Activated naive CD4-positive, alpha-beta T cell treated with anti-CD3 and anti-CD28 coated beads for 36 hours (primary cell): ENCODE measurements at regions not wholly inside any gene's neighbourhood (a gene's known extent, or its start where the extent isn't known, plus 50 kb on each side); places are given as distances from the start of the nearest gene placed in this dataset.

Source experiments
- CTCF ChIA-PET: fragments of 350-600 bp; sonication (Branson Sonifier 250); formaldehyde crosslinking; loops from one replicate; lab custom pipeline; 2021; ENCODE audit warnings: antibody characterized with exemption; lab: Charles Lee
- DNase-seq: peaks from one replicate; pipeline ENCODE4 v3.0.0-alpha.2; 2020
- H3K27ac Mint-ChIP-seq: one replicate; pipeline ENCODE4 v1.8.0; 2021; ENCODE audit warnings: mild to moderate bottlenecking, mixed read lengths
- H3K27me3 Mint-ChIP-seq: one replicate; pipeline ENCODE4 v1.8.0; 2021; ENCODE audit warnings: low read depth, mixed read lengths
- H3K36me3 Mint-ChIP-seq: one replicate; pipeline ENCODE4 v1.8.0; 2021; ENCODE audit warnings: low read depth, mixed read lengths
- H3K4me1 Mint-ChIP-seq: one replicate; pipeline ENCODE4 v1.8.0; 2021; ENCODE audit warnings: low read depth, mixed read lengths
- H3K4me3 Mint-ChIP-seq: one replicate; pipeline ENCODE4 v1.8.0; 2021; ENCODE audit warnings: mild to moderate bottlenecking, moderate library complexity, mixed read lengths
- H3K9me3 Mint-ChIP-seq: one replicate; pipeline ENCODE4 v1.8.0; 2021; ENCODE audit warnings: mixed read lengths
- intact Hi-C: fragments of 100-400 bp; cut with micrococcal nuclease; formaldehyde crosslinking; loops from one replicate; pipeline ENCODE4 v1.15.1; 2023

DNA sequence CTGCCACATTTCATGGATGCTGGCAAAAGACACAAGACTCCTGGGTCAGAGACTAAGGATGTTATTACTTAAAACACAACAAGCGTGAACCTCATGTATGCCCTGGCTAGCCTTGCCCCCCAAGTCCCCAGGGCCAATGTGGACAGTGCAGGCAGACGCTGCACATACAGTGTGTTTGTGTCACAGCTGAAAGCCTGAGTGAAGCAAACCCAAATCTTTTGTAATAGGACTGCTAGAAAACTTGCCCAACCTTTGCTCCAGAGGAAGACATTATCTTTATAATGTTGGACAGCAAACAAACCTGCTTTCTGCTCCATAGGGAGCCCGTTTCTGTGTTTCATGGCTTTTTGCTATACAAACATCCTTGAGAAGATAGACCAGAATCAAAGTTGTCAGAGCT is 282.0 kb upstream of the RORA start:
- H3K36me3 Mint-ChIP-seq = no peaks in the 10 kb centered on the region
- DNase-seq = no peak
- intact Hi-C loops = no loop called here
- H3K27ac Mint-ChIP-seq = no peak overlapping the region
- CTCF ChIA-PET = no interaction called here
- no peaks in the 10 kb centered on the region for H3K4me1 Mint-ChIP-seq
- H3K9me3 Mint-ChIP-seq = no peaks in the 10 kb centered on the region
- H3K4me3 Mint-ChIP-seq = no peak overlapping the region
- peaks cover 23% of the 10 kb centered on the region for H3K27me3 Mint-ChIP-seq

DNA sequence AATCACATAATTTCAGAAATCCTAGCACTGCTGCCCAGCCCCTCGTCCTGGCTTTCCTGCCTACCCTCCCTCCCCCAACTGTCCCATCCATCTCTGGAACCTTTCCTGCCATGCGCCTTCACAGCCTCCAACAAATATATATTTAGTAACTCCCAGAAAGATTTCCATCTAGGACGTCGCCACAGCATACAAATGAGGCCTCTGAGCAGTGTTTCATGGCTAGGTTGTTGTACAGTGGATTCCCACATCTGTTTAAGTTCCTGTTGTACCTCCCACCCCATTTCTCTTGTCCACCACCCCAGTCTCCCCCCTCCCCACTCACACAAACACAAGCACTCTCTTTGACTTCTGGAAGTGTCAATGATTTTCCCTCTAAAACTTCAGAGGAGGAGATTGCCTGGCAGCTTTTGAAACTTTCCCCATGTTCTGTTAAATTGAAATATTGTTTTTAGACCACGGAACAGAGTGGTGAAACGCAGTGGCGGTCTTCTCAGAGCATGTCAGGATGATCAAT is 280.3 kb upstream of the RORA start:
- H3K27me3 Mint-ChIP-seq = peaks cover 25% of the 10 kb centered on the region
- H3K4me3 Mint-ChIP-seq = no peak overlapping the region
- intact Hi-C loops = no loop called here
- no peak overlapping the region for H3K27ac Mint-ChIP-seq
- no peaks in the 10 kb centered on the region for H3K4me1 Mint-ChIP-seq
- H3K9me3 Mint-ChIP-seq = no peaks in the 10 kb centered on the region
- CTCF ChIA-PET = no interaction called here
- no peak for DNase-seq
- no peaks in the 10 kb centered on the region for H3K36me3 Mint-ChIP-seq

- no peak overlapping the region for H3K27ac Mint-ChIP-seq
- no peaks in the 10 kb centered on the region for H3K36me3 Mint-ChIP-seq
- H3K4me1 Mint-ChIP-seq = no peaks in the 10 kb centered on the region
- H3K27me3 Mint-ChIP-seq = peaks cover 30% of the 10 kb centered on the region
- CTCF ChIA-PET = no interaction called here
- DNase-seq = no peak
- H3K9me3 Mint-ChIP-seq = no peaks in the 10 kb centered on the region
- H3K4me3 Mint-ChIP-seq = no peak overlapping the region
- intact Hi-C loops = no loop called here
Observed at GRCh38 chr15:61503383-61503969, 274.4 kb upstream of the RORA start.

DNA sequence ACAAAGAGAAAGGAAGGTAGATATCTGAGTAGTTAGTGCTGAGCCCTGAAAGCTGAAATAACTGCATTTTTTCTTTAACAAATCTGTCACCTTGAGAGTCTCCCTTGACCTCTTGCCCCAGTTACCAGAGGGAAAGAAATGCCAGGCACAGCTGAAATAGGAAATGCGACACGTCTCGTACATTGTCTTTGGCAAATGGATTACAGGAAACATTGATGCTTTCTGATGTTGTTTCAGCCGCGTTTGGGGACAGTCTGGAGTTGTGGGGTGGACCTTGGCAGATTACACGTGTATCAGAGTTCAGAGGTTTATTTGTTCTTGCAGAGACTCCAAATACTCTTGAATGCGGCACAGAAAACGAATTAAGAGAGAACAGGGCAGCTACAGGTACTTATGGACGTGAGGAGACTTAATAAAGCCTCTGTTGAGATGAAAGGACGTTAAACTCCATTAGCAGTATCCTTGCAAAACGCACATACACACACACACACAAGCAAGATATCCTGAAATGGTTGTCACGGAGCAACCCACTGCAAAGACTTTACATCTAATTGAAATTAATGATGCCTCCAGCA is 272.8 kb upstream of the RORA start:
- Mint-ChIP-seq H3K27me3 (peaks cover 28% of the 10 kb centered on the region), H3K4me1 (no peaks in the 10 kb centered on the region), H3K4me3 (no peak overlapping the region), H3K27ac (no peak overlapping the region), H3K9me3 (no peaks in the 10 kb centered on the region), H3K36me3 (no peaks in the 10 kb centered on the region)
- intact Hi-C loops = no loop called here
- CTCF ChIA-PET = interaction anchor here (0.8 kb wide), 1 partner anchor 258 kb away, joined by 3 read pairs; no protein-coding TSS in a partner anchor
- DNase-seq = no peak

DNA sequence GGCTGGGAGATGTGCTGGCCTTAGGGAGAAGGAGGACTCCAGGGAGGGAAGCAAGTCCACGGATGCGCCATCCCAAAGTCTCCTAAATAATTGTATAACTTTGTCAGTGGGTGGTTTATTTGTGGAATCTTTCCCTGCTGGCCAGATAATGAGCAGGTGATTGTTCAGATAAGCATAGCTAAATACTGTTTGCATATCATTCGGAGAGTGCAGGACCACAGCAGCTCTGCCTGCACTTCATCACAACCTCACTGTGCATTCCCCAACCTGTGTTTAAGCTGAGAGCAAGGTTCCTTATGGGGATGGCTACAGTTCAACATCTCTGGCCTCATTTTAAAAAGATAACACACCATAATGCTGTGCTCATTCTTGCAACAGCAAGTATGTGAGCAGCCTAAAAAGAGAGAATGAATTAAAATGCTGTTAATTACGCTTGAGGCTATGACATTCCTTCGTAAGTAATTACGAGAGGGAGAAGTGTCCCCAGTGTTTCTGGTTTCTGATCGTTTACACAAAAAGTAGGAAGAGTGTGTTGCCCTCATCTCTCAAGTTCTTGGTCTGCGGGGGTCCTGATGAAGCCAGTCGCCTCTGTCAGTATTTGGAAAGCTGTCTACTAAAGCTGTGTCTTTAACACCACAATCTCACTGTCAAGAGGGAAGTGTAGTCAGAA is 272.0 kb upstream of the RORA start:
- Mint-ChIP-seq H3K9me3 (no peaks in the 10 kb centered on the region), H3K4me1 (no peaks in the 10 kb centered on the region), H3K27me3 (peaks cover 28% of the 10 kb centered on the region), H3K4me3 (no peak overlapping the region), H3K36me3 (no peaks in the 10 kb centered on the region), H3K27ac (no peak overlapping the region)
- no peak for DNase-seq
- CTCF ChIA-PET = no interaction called here
- intact Hi-C loops = no loop called here

DNA sequence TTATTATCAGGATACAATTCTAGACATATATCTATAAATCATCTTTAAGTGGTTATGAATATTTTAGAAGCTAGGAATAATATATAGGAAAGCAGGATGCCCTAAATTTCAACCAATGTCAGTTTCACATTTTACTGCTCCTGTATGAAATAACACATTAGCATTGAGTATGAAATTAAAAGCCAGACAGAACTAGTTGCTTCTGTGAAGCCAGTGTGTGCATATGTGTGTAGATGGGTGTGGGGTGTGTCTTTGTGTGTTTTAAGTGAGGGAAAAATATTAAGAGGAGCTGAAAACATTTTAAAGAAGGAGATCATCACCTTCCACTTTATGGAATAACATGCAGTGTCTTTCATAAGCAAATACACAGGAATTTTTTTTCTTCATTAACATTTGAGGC is 271.4 kb upstream of the RORA start:
- H3K9me3 Mint-ChIP-seq = no peaks in the 10 kb centered on the region
- H3K4me1 Mint-ChIP-seq = no peaks in the 10 kb centered on the region
- peaks cover 28% of the 10 kb centered on the region for H3K27me3 Mint-ChIP-seq
- CTCF ChIA-PET = no interaction called here
- no peak for DNase-seq
- no peak overlapping the region for H3K4me3 Mint-ChIP-seq
- no peak overlapping the region for H3K27ac Mint-ChIP-seq
- intact Hi-C loops = no loop called here
- H3K36me3 Mint-ChIP-seq = no peaks in the 10 kb centered on the region

DNA sequence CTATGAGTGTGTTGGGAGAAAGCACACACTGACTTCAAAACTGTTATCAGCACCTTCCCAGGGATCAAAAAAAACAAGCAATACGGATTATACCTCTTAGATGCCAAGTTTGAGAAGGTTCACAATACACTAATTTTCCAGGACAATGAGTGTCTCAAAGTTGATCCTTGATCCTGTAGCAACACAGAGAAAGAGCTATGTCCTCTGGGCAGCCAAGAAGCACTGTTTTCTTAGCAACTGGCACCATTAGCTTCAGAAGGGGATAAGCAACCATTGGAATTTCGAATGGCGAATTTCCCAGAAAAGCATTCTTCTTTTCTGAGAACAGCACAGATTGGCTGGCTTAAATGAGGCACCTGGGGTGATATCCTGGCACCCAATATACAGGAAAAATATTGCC is 270.3 kb upstream of the RORA start:
- no peak for DNase-seq
- H3K4me1 Mint-ChIP-seq = no peaks in the 10 kb centered on the region
- CTCF ChIA-PET = no interaction called here
- H3K27me3 Mint-ChIP-seq = peaks cover 28% of the 10 kb centered on the region
- H3K4me3 Mint-ChIP-seq = no peak overlapping the region
- intact Hi-C loops = no loop called here
- H3K9me3 Mint-ChIP-seq = no peaks in the 10 kb centered on the region
- H3K36me3 Mint-ChIP-seq = no peaks in the 10 kb centered on the region
- no peak overlapping the region for H3K27ac Mint-ChIP-seq

- intact Hi-C loops = no loop called here
- Mint-ChIP-seq H3K4me3 (no peak overlapping the region), H3K9me3 (no peaks in the 10 kb centered on the region), H3K27me3 (peaks cover 16% of the 10 kb centered on the region), H3K36me3 (no peaks in the 10 kb centered on the region), H3K27ac (no peak overlapping the region), H3K4me1 (no peaks in the 10 kb centered on the region)
- CTCF ChIA-PET = interaction anchor here (0.6 kb wide), 1 partner anchor 511 kb away, joined by 4 read pairs; no protein-coding TSS in a partner anchor
- no peak for DNase-seq
Observed at GRCh38 chr15:61489571-61489970, 260.5 kb upstream of the RORA start.

DNA sequence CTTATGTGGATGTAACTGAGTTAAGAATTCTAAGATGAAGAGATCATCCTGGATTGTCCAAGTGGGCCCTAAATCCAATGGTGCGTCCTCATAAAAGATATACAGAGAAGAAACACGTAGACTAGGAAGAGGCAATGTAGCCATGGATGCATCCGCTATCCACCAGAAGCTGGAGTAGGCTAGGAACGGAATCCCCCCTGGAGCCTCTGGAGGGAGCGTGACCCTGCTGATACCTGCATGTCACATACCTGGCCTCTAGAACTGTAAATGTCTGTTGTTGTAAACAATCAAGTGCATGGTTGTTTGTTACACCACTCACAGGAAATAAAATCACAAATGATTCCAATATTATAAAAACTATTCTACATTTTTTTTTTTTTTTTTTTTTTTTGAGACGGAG is 254.5 kb upstream of the RORA start:
- Mint-ChIP-seq H3K9me3 (no peaks in the 10 kb centered on the region), H3K27me3 (peaks cover 30% of the 10 kb centered on the region), H3K4me3 (no peak overlapping the region), H3K4me1 (no peaks in the 10 kb centered on the region), H3K27ac (no peak overlapping the region), H3K36me3 (no peaks in the 10 kb centered on the region)
- CTCF ChIA-PET = no interaction called here
- intact Hi-C loops = no loop called here
- DNase-seq = no peak

DNA sequence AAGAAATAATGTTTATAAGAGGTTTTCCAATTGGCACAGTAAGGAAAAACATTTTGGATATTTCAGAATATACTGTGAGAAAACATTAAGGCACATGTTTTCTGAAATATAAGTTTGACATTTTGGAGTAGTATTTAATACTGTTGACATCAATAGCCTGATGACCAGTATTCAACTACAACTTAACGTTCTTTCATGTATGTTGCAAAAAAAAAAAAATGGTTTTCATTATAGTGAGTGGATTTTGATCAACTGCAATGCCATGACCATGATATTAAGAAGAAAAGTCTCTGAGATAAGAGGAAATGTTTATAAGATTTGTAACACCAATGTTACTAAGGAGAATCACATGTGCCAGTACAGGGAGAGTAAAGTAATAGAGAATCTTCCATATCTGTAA is 252.8 kb upstream of the RORA start:
- H3K9me3 Mint-ChIP-seq = no peaks in the 10 kb centered on the region
- CTCF ChIA-PET = no interaction called here
- H3K4me1 Mint-ChIP-seq = no peaks in the 10 kb centered on the region
- intact Hi-C loops = no loop called here
- no peak overlapping the region for H3K4me3 Mint-ChIP-seq
- H3K27ac Mint-ChIP-seq = no peak overlapping the region
- no peaks in the 10 kb centered on the region for H3K36me3 Mint-ChIP-seq
- H3K27me3 Mint-ChIP-seq = peaks cover 24% of the 10 kb centered on the region
- no peak for DNase-seq

DNA sequence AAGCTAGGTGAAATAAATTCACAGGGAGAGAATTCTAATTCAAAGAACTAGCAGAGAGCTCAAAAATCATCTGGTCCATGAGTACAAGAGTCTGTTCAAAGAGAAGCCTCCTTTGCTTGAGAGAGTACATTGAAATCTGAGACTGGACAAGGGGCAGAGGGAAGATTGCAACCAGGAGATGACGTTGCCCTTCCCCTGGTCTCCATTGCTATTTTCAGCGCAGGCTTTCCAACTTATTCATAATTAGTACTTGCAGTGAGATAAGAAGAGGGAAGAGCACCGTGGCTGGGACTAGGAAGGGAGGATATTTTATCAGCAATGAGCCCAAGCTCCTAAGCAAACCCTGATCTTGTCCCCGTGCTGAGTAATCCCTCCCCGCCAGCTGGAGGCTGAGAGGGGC is 251.8 kb upstream of the RORA start:
- peaks cover 19% of the 10 kb centered on the region for H3K27me3 Mint-ChIP-seq
- H3K27ac Mint-ChIP-seq = no peak overlapping the region
- CTCF ChIA-PET = interaction anchor here (1.0 kb wide), 1 partner anchor 353 kb away, joined by 3 read pairs; no protein-coding TSS in a partner anchor
- no peaks in the 10 kb centered on the region for H3K4me1 Mint-ChIP-seq
- H3K9me3 Mint-ChIP-seq = no peaks in the 10 kb centered on the region
- no peak overlapping the region for H3K4me3 Mint-ChIP-seq
- DNase-seq = no peak
- intact Hi-C loops = no loop called here
- no peaks in the 10 kb centered on the region for H3K36me3 Mint-ChIP-seq

DNA sequence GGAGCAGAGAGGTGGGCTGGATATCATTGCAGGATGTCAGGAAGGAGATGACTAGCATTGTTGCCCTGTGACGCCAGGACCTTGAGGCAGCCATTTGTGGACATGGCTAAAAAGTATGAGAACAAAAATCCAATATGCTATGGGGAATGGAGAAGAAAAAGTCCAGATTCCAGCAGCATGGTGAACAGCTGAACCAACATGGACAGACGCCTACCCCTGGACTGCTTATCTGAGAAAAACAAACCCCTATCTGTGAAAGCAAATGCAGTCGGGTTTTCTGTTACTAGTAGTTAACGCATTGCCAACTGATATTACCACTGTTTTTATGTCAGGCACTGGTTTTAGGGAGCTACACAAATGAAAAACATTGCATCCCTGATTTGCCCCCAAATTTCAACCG is 251.2 kb upstream of the RORA start:
- CTCF ChIA-PET = interaction anchor here (1.0 kb wide), 1 partner anchor 354 kb away, joined by 3 read pairs; no protein-coding TSS in a partner anchor
- no peaks in the 10 kb centered on the region for H3K4me1 Mint-ChIP-seq
- intact Hi-C loops = no loop called here

DNA sequence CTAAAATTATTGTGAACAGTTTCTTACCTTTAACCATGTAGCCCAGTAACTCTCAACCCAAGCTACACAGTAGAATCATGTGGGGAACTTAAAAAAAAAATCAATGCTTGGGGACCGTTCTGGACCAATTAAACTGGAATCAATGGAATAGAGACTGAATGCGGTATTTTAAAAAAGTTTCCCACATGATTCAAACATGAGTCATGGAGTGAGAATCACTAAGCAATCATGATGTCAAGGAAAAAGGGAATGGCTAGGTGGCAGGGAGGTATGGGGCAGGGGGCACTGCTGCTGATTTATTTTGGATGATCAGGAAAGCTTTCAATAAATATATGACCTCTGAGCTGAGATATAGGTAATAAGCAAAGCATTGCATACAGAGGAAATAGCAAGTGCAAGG is 250.5 kb upstream of the RORA start:
- DNase-seq = no peak
- no peaks in the 10 kb centered on the region for H3K36me3 Mint-ChIP-seq
- H3K4me3 Mint-ChIP-seq = no peak overlapping the region
- no peaks in the 10 kb centered on the region for H3K9me3 Mint-ChIP-seq
- H3K4me1 Mint-ChIP-seq = no peaks in the 10 kb centered on the region
- peaks cover 22% of the 10 kb centered on the region for H3K27me3 Mint-ChIP-seq
- intact Hi-C loops = no loop called here
- CTCF ChIA-PET = no interaction called here
- no peak overlapping the region for H3K27ac Mint-ChIP-seq

More for the DNA sequence above, 251.2 kb upstream of the RORA start:
- peaks cover 20% of the 10 kb centered on the region for H3K27me3 Mint-ChIP-seq
- H3K27ac Mint-ChIP-seq = no peak overlapping the region
- no peak for DNase-seq
- H3K4me3 Mint-ChIP-seq = no peak overlapping the region
- H3K9me3 Mint-ChIP-seq = no peaks in the 10 kb centered on the region
- H3K36me3 Mint-ChIP-seq = no peaks in the 10 kb centered on the region
